T1000 (cell line): ENCODE measurements at regions not wholly inside any gene's neighbourhood (a gene's known extent, or its start where the extent isn't known, plus 50 kb on each side); places are given as distances from the start of the nearest gene placed in this dataset.

Experiments used
- DNase-seq: peaks from one replicate; lab custom pipeline; 2025; ENCODE audit warnings: mixed read lengths; lab: John Stamatoyannopoulos, UW

DNA sequence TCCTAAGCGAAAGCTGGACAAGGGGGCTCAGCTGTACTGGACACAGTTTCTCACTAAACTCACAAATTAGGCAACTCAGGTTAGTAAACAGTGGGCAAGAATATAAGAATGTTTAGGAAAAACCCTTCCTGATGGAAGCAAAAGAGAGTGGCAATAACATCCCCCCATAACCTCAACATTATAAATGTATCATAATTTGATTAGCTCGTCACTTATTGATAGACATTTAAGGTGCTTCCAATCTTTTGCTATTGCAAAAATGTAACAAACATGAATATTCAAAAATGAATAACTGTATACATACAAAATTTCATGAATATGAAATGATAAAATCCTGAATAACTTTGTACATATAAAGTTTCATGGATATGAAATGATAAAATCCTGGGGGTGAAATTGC is 415.7 kb downstream of the EPM2A start:
- DNase-seq: no peak

DNA sequence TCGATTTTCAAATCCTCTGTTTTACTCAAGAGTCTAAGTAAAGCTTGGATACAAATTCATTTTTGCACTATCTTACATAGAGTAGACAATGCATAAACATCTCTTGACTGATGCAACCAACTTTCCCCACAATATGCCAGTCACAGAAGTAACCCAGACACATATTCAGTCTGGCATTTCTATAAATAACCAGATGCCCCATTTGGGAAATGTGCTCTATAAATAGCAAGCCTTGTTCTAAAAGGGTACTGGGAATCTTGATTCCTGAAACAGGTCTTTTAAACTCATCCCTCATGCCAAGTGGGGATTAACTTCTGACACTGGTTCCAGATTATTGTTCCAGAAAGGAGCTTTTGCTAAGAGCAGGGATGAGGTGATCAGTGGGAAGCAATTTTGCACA is 411.7 kb downstream of the EPM2A start:
- DNase-seq: no peak

DNA sequence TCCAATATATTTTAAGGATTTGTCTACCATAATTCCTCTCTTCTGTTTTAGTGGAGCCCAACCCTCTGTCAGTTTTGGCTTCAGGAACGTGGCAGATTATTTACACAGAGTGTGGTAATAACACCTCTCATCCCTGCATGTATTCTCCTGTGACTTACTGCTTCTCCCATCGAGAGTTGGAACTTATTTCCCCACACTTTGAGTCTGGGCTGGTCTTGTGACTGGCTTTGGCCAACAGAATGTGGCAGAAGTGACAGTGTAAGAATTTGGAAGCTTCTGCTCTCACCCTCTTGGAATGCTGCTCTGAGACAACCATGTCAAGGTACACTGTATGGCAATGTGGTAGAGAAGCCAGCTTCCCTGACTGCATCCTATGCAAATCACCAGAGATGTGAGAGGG is 407.7 kb downstream of the EPM2A start:
- DNase-seq: no peak

DNA sequence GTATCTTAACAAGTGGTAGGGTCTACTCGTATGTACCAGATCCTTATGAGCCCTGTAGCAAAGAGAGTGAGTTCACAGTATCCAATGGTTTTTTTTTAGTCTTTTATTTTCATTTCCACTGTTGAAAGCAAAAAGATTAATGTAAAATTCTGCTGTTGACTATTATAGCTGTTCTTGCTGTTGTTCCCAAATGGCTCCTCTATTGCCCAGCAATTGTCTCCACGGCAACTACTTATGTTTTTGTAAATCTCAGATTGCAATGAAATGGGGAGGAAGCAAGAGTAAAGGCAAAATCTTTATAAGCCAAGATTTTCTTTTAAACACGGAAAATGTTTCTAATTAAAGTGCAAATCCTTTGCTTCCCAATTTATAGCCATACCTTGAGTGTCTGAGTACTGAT is 406.1 kb downstream of the EPM2A start:
- DNase-seq: no peak

DNA sequence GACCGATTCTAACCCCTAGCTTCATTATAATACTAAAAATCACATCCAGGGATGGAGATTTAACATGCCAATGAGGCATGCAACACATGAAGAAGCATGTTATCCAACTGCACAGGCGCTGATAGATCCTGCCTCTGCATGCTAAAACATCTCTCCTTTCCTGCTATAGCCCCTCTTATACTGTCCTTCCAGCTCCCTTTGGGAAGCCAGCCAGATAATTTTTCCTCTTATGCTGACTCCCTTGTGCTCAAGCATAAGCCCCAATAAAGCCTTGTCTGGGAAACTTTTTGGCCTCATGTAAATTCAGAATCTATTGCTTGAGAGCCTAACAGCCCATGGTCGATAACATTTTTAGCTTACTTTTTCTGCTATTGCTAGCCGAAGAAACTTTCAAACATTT is 404.3 kb downstream of the EPM2A start:
- DNase-seq: no peak

DNA sequence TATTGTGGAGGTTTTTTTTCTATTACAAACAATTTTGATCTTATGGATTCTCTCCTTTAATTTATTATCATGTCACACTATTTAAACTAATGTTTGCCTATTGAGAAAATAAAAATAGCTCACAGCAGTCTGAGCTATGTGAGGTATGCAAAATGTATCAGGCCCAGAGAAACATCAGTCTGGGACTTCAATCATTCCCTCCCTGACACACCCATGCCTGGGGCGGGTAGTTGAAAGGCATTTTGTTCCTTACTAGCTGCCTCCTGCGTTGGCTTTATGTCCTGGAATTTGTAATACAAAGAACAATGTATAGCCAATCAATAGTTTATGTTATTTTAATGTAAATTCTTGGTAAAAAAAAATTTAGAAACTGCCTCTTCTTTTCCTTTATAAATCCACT is 403.3 kb downstream of the EPM2A start:
- no peak for DNase-seq

DNA sequence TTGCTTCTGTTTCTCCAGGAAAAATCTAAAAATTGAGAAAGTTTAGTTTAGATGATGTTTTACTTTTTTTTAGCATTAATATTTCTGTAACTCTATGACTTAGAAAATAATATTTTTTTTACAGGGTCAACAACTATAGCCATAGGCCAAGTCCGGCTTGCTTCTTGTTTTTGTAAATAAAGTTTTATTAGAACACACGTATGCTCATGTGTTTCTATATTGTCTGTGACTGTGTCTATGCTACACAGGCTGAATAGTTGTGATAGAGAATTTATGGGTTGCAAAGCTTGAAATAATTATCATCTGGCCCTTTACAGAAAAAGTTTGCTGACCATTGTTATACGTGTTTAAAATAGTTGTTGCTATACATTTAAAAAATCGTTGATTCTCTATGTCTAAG is 399.2 kb downstream of the EPM2A start:
- DNase-seq: no peak

DNA sequence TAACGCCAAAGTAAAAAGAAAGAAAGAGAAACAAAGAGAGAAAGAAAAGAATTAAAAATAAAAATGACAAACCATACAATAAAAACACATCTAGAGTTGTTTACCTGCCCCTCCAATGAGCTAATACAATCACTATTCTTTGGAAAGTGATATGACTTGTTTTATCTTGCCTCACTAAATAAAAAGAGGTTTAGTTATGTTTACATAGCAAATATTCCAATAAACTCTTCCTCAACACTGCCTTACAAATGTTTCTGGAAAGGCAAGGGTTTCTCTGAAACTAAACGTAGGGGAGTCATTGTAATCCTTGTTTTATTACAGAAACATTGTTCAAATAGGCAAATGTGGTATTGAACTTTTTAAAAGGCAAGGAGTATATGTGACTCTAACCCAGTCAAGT is 396.2 kb downstream of the EPM2A start:
- DNase-seq: no peak

DNA sequence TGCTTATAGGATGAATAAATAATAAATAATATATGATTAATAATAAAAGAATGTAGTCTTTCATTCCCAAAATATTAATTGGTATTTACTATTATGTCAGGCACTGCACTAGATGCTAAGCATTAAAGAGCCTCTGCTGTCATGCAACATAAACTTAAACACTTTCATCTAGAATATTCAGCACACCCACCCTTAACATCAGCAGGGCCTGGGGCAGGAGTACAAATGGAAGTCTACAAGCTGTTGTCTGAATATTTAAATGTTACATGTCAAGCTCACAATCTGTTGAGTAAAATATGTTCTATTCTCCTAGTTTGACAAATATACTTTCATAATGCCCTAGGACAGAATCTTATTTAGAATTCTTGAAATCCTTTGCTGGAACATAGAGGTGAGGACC is 395.1 kb downstream of the EPM2A start:
- no peak for DNase-seq

DNA sequence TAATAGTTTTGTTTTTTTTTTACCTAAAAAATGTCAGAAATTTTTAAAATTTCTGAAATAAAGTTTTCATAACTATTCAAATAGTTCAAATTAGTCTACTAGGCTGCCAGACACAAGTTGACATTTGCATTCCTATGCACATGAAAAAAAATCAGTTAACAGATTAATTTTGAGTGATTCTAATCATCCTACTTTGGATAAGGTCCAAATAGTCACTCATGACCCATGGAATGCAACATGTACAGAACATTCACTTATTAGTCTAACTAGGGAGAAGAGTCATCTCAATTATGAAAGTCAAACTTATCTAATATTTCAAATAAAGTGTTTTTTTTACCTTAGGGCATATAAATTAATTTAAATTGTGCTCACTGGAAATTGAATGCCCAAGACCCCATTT is 390.2 kb downstream of the EPM2A start:
- DNase-seq: no peak

DNA sequence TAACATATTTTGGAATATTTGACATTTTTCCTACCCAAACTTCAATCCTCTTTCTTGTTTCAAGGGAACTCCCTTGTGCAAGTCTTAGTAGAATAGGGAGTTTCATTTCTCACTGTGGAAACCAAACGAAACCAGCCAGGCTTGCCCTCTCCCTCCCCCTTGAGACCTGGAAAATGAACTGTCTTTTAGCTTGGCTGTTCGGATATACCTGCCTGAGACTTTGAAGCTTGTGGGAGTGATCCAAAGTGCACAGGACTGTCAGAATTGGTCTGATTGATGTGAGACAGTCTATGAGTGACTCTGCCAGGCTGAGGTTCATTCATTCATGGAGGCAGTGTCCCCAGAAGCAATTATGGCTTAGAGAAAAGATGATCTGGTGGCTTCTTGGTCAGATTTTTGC is 388.1 kb downstream of the EPM2A start:
- DNase-seq: no peak

DNA sequence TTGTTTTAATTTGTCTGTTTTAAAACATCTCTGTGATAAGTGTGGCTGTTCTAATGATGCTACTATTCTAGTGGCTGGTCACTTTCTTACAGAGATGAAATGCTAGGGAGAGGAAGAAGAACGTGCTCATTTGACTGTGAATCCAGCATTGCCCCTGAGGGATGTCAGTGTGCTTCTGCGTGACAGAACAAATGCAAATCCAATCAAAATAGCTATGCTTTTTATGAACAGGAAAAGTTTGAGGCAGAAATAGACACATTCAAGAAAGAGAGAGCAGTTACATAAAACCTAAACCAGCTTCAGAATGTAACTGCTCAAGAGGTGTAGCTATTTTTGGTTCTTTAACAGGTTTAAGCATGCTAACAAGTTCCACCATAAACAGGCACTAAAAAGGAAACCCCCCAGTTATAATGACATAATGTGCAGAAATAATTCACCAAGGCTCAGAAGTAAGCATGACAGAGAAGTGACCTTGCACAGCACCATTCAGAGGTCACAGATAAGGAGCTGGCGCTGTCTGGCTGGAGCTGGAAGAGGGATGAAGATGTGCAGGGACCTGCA is 385.3 kb downstream of the EPM2A start:
- DNase-seq: no peak

DNA sequence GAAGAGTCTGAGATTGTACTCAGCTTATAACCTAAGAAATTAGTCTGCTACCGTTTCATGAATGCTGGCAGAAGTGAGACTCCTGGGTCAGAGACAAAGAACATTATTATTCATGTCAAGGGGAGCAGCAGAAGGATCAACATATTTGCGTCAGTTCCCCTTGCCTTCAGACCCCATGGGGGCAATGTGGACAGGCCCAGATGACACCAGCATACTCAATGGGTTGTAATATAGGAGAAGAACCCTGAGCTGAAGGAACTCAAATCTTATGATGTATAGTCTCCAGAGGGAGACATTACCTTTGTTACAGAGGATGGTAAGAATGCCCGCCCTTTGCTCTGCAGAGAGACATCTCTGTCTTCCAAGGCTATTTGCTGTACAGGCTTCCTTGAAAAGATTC is 384.4 kb downstream of the EPM2A start:
- DNase-seq: no peak

DNA sequence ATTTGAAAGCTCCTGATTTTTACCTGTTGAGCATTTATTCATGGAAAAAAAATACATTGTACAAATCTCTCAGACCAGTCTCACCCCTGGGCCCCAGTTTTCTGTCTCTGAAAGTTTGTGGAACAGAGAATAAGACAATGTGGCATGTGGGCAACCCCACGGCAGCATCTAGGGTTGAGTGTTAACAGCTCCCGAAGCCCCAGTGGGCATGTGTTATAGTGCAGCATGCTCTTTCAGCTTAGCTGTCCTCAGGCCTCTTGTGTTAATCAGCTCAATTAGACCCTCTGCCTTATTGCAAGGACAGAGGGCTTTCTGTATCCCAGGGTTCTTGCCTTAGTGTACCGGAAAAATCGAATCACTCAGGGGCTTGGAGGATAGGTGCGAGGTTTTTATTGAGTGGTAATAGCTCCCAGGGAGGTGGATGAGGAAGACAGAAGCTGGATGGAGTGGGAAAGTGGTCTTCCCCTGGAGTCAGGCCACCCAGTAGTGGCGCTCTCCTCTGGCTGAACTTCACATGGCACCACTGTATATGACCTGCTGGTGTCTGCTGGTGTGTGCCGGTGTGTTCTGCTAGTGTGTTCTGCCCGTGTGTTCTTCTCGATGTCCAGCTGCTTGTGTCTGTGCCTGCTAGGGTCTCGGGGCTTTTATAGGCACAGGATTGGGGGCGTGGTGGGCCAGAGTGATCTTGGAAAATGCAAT is 382.8 kb downstream of the EPM2A start:
- no peak for DNase-seq

DNA sequence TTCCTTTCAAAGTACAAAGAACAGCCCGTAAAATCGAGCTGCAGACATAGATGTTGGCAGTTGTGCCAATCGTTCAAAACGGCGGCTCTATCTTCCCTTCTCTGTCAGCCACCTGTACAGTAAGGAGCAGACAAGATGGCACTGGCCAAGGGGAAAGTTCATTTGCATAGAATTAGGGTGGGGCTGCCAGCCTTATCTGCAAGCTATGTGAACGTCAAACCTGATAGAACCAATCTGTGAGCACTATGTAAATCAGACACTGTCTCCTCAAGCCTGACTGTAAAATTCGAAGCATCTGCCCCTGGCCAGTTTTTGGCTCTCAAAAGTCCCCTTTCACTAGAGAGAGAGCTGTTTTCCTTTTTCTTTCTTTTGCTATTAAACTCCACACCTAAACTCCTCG is 374.5 kb downstream of the EPM2A start:
- no peak for DNase-seq

DNA sequence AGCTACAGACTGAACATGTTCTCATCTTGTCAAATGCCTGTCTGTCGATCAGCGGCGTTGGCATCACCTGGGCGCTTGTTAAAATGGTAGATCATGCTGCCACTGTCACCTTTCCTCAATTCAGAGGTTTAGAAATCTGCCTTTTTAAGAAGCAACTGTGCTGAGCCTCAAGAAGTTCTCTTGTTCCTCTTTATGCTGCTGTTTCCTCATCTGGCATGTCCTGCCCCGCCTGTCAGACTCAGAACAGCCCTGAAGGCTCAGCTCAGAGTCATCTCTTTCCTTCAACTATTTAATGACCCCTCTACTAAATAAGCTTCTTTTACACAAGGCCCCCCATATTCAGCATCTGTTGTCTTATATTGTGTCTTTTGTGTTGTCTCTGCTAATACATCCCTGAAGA is 368.2 kb downstream of the EPM2A start:
- DNase-seq: no peak

DNA sequence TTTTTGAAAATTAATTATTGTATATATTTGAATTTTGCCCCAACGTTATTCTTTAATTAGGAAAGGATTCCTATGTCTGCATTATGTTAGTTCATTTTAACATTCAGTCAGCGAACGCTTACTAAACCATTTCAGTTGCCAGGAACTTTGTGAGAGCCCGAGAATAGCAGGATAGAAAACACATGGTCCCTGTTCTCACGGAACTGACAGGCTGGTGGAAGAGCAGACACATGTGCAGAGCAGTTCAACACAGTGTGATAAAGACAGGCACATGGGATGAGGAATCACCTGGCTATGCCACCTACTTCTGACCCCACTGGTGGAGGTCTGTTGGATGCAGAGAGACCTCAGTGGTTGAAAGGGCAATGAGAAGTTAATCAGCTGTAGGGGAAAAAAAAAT is 367.2 kb downstream of the EPM2A start:
- DNase-seq: no peak

DNA sequence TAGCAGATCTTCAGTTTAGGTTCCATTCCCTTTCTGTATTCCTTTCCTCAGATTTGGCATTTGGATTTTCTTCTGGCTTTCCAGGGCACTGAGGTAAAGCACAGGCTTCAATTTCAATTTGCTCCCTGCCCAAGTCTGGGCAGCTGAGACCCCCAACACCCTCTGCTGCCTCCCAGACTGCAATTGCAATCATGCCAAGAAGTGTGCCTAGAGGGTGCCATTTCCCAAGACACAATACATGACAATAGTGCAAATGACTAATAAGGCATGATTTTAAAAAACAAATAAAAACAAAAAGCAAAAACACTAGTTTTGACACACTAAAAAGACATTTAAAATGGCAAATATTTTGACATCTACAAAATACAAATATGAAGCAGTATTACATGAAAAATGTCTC is 364.8 kb downstream of the EPM2A start:
- DNase-seq: no peak

DNA sequence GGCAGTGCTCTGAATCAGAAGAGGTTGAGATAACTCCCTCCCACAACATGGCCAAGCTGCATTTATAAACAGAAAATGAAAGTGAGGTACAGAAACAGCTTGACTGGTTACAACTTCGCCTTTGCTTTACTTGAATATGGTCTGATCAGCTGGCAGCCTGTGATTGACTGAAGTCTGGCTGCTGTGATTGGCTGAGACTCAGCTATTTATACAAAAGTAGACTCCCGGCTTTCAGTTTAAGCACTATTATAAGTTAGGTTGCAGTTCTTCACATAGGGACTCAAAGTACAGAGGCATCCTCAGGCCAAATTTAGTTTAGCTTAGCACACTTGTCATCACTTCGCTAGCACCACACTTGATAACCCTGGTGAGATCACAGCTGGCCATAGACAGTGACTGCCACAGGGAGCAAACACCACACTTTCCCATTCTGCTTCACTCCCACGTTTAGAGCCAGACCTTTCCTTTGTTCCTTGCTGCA is 362.6 kb downstream of the EPM2A start:
- no peak for DNase-seq

DNA sequence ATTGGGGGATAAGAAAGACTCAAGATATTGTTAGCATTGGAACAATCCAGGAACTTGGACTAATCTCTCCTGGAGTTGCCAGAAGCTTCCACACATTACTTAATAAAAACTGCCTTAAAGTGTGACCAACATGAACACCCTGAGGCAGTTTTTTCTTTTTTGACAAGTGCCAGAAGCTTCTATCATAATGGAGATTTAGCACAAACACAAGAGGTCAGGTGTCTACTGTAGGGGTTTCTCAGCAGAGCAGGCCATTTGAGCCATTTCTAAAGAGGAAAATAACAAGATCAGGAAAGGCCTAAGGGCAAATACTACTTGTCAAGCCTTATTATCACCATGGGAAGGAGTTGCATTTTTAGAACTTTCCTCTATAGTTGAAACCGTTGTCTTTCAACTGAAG is 361.5 kb downstream of the EPM2A start:
- DNase-seq: no peak

DNA sequence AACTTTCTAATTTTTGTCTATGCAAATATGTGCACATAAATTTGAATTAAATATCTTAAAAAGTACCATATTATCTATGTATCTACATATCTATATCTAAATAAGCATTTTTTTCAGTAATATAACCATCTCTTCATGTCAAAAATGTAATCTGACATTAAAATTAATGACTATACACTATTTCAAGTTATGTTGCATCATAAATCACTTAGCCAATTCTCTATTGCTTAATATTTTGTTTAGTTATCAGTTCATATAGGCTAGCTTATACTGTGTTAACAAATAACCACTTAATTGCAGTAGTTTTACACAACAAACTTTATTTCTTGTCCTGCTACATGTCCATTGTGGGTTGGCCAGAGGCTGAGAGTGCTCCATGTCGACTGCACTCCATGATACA is 360.8 kb downstream of the EPM2A start:
- DNase-seq: no peak

DNA sequence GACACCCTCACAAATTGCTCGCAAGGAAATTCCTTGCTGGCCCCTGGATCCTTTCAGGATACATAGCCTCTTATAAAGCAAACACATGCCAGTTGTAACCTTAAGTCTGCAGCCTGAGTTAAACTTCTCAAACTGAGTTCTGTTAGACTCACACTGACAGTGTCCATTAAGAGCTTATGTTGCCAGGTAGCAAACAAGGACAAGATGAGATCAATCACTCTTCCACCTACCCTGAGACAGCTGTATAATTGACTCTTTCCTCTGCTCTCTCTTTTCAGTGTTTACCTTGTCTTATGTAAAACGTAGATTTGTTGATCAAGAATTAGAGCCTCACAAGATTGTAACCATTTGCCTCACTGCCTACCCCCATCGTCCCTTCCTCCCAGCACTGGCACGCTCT is 359.8 kb downstream of the EPM2A start:
- no peak for DNase-seq

DNA sequence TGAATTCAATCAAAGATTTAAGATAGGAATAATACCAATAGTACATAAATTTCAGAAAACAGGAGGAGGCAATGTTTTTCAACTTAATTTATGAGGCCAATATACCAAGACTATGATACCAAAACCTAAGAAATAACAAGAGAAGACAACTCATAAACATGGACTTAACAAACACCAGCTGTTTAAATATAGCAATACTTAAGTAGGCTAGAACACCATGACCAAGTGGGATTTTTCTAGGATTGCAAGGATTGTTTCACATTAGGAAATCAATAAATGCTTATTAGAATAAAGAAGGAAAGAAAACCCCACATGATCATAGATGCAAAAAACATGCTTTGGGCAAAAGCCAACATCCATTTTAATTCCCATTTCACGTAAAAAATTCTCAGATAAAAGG is 355.1 kb downstream of the EPM2A start:
- DNase-seq: no peak

DNA sequence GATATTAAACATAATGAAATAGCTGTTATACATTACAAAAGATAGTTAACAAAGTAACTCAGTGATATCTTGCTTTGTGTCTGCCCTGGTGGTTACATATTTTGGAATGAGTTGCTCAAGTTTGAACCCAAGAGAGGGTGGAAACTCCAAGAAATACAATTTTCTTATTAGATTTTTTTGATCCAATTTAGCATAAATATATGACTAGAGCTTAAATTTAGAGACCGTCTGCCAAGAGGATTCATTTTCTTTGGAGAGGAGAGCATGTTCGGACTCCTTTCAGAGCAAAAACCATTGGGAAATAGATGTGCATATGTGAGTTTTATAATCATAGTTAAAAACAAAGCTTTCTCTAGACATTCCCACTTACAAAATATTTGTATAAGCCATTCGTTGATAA is 353.4 kb downstream of the EPM2A start:
- no peak for DNase-seq
